Astrocyte of the spinal cord (primary cell): ENCODE measurements at regions not wholly inside any gene's neighbourhood (a gene's known extent, or its start where the extent isn't known, plus 50 kb on each side); places are given as distances from the start of the nearest gene placed in this dataset.
A peak's percentile ranks its signal among the peaks of the same experiment; 100 is the strongest.

Experiments used
- DNase-seq: peaks from one replicate; pipeline ENCODE4 v3.0.0; 2011; ENCODE audit warnings: low read depth, low spot score
- H3K4me3 ChIP-seq: 2 replicates; pipeline ENCODE4 v1.5.1; 2011; ENCODE audit warnings: low read depth, mild to moderate bottlenecking, low read length, moderate library complexity
- CTCF ChIP-seq: IDR thresholded peaks from 2 replicates; pipeline ENCODE4 v1.5.1; 2012; ENCODE audit warnings: low read depth, mild to moderate bottlenecking, low read length, inconsistent platforms
- in situ Hi-C: cut with HindIII; loops from 2 replicates; pipeline ENCODE4 v1.10.0; 2017; ENCODE audit warnings: low sequenced_read_pairs

DNA sequence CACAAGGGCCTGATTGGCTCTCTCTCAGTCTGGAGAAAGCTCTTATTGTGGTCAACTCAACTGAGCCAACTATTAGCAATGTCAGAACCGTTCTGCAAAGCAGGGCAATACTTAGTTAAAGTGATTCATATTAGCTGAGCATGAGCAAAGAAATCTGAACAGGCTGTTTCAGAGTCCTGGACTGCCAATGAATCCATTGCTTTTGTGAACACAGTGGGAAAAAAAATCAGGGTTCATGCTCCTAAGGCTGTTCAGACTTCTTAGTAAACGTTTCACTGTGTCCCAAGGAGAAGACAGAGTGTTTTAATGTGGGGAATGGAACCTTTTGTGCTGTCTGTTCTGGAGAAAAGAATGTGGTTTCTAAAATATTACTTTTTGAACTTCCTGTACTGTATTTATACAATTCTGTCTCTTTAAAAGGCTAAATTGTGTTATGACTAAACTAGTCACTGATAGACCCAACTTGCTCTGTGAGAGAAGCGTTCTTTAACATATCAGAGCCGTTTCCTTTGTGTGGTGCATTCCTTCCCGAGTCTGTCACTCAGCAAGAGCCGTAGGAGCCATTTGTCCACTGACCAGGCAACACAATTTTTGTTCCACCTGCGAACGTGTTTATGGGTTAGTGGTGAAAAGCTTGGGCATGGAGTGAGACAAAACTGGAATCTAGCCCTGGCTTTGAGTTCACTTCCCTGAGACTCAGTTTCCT, 366.1 kb downstream of the FBXO8 start:
- H3K4me3 ChIP-seq = no peak overlapping the region
- no peak for TF ChIP-seq CTCF
- in situ Hi-C loops = no loop called here
- DNase-seq = peak; percentile 75

DNA sequence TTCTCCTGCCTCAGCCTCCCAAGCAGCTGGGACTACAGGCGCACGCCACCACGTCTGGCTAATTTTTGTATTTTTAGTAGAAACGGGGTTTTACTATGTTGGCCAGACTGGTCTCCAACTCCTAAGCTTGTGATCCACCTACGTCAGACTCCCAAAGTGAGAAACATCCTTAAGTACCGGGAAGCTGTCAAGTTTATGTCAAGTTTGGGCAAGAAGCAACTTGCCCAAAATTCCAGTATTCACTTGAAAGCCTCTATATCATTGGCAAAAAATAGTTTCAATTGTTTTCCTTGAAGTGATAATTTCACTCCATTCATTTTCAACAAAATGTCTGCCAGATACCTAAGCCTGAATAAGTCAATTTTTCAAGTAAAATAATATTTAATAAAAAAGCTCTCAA, 370.0 kb downstream of the FBXO8 start:
- in situ Hi-C loops = no loop called here
- no peak overlapping the region for H3K4me3 ChIP-seq
- TF ChIP-seq CTCF = no peak
- DNase-seq = no peak

GRCh38 chr4:173912384-173912783, 371.1 kb downstream of the FBXO8 start:
- in situ Hi-C loops = no loop called here
- TF ChIP-seq CTCF = no peak
- H3K4me3 ChIP-seq = no peak overlapping the region
- no peak for DNase-seq

DNA sequence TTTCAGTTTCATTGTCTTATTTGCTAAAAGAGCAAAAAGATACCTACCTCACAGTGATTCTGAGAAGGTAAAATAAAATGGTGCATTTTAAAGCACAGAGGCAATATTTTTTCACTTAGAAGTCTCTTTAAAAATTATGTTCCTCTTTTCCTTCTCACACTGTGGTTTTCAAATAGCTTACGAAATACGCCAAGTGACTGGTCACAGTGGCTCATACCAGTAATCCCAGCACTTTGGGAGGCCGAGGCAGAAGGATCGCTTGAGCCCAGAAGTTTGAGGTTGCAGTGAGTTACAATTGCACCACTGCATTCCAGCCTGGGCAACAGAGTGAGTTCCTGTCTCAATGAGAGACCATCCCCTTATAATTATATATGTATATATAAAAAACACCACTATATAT, 372.6 kb downstream of the FBXO8 start:
- no peak for TF ChIP-seq CTCF
- in situ Hi-C loops = no loop called here
- no peak overlapping the region for H3K4me3 ChIP-seq
- no peak for DNase-seq

DNA sequence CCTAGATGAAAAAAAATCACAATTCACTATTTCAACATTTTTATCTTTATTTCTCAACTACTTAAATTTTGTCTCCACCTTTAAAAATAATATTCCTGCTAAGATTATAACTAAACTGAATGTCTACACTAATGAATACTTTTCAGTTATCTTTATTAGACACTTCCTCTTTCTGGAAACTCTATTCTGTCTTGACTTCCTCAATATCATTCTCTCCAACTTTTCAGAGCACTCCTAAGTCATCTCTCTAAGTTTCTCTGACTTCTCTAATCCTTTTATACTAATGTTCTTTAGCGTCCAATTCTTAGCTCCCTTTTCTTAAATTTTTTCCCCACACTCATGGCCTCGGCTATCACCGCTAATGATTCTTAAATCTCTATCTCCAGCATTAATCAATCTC, 374.2 kb downstream of the FBXO8 start:
- in situ Hi-C loops = no loop called here
- no peak for DNase-seq
- TF ChIP-seq CTCF = no peak
- no peak overlapping the region for H3K4me3 ChIP-seq

DNA sequence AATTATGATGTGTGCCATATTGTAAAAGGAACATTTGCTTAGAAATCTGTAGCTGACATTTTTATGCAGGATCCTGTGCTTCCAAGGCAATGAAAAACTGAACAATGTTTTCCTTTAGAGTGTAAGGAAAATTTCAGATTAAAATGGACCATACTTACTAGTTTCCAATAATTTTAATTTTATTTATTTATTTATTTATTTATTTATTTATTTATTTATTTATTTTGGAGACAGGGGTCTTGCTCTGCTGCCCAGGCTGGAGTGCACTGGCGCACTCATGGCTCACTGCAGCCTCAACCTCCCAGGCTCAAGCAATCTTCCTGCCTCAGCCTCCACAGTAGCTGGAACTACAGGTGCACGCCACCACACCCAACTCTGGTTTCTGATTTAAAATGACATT, 369.8 kb upstream of the HAND2 start:
- no peak for DNase-seq
- H3K4me3 ChIP-seq = no peak overlapping the region
- TF ChIP-seq CTCF = no peak
- in situ Hi-C loops = no loop called here
